ENCODE measurements at regions not wholly inside any gene's neighbourhood (a gene's known extent, or its start where the extent isn't known, plus 50 kb on each side); places are given as distances from the start of the nearest gene placed in this dataset.
"Not testable (repeated sequence)": the region's sequence is repeated elsewhere in the genome, so short reads cannot be mapped to it uniquely, and the experiment has no call there.

GRCh38 chr10:125407000-125407502, 246.7 kb upstream of the CTBP2 start:
- Mint-ChIP-seq H3K4me3 (no peak overlapping the region), H3K9me3 (peaks cover 35% of the 10 kb centered on the region), H3K27ac (no peak overlapping the region), H3K36me3 (no peaks in the 10 kb centered on the region), H3K4me1 (no peaks in the 10 kb centered on the region), H3K27me3 (ENCODE audit: low read depth) (peaks cover 35% of the 10 kb centered on the region)
- DNase-seq (ENCODE audit: low spot score in 2 of 2, unreplicated experiment in 2 of 2), result no peak
- TF ChIP-seq CTCF (IDR thresholded peaks at IDR 0.05; ENCODE audit: unreplicated experiment), result no peak

- H3K4me3 Mint-ChIP-seq; H3K27ac Mint-ChIP-seq; H3K36me3 Mint-ChIP-seq; DNase-seq (ENCODE audit: low spot score in 2 of 2, unreplicated experiment in 2 of 2); H3K4me1 Mint-ChIP-seq: not testable (repeated sequence)
- H3K9me3 Mint-ChIP-seq, result peaks cover 46% of the 10 kb centered on the region
- peaks cover 32% of the 10 kb centered on the region for H3K27me3 Mint-ChIP-seq (ENCODE audit: low read depth)
Observed at GRCh38 chr10:125404902-125405301, 244.5 kb upstream of the CTBP2 start.

- TF ChIP-seq CTCF (IDR thresholded peaks at IDR 0.05; ENCODE audit: unreplicated experiment), result no peak
- peaks cover 45% of the 10 kb centered on the region for H3K9me3 Mint-ChIP-seq
- peaks cover 9% of the 10 kb centered on the region for H3K27me3 Mint-ChIP-seq (ENCODE audit: low read depth)
- H3K4me1 Mint-ChIP-seq, result peaks cover 6% of the 10 kb centered on the region
- H3K27ac Mint-ChIP-seq, result no peak overlapping the region
- H3K36me3 Mint-ChIP-seq, result no peaks in the 10 kb centered on the region
- no peak overlapping the region for H3K4me3 Mint-ChIP-seq
- no peak for DNase-seq (ENCODE audit: low spot score in 2 of 2, unreplicated experiment in 2 of 2)
Observed at GRCh38 chr10:125401462-125401861, 241.1 kb upstream of the CTBP2 start.

GRCh38 chr10:125399289-125399688, 238.9 kb upstream of the CTBP2 start:
- H3K27me3 Mint-ChIP-seq (ENCODE audit: low read depth), result peaks cover 5% of the 10 kb centered on the region
- H3K36me3 Mint-ChIP-seq, result no peaks in the 10 kb centered on the region
- no peak overlapping the region for H3K4me3 Mint-ChIP-seq
- H3K9me3 Mint-ChIP-seq, result peaks cover 32% of the 10 kb centered on the region
- TF ChIP-seq CTCF (IDR thresholded peaks at IDR 0.05; ENCODE audit: unreplicated experiment), result no peak
- no peak for DNase-seq (ENCODE audit: low spot score in 2 of 2, unreplicated experiment in 2 of 2)
- H3K4me1 Mint-ChIP-seq, result peaks cover 6% of the 10 kb centered on the region
- no peak overlapping the region for H3K27ac Mint-ChIP-seq

GRCh38 chr10:125398270-125398669, 237.9 kb upstream of the CTBP2 start:
- peaks cover 24% of the 10 kb centered on the region for H3K9me3 Mint-ChIP-seq
- no peak overlapping the region for H3K4me3 Mint-ChIP-seq
- H3K36me3 Mint-ChIP-seq, result no peaks in the 10 kb centered on the region
- H3K4me1 Mint-ChIP-seq, result peaks cover 6% of the 10 kb centered on the region
- DNase-seq (ENCODE audit: low spot score in 2 of 2, unreplicated experiment in 2 of 2), result no peak
- H3K27ac Mint-ChIP-seq, result no peak overlapping the region
- H3K27me3 Mint-ChIP-seq (ENCODE audit: low read depth), result peaks cover 5% of the 10 kb centered on the region
- no peak for TF ChIP-seq CTCF (IDR thresholded peaks at IDR 0.05; ENCODE audit: unreplicated experiment)

GRCh38 chr10:125397608-125398007, 237.2 kb upstream of the CTBP2 start:
- Mint-ChIP-seq H3K27me3 (ENCODE audit: low read depth) (peaks cover 8% of the 10 kb centered on the region), H3K36me3 (no peaks in the 10 kb centered on the region), H3K9me3 (peaks cover 17% of the 10 kb centered on the region), H3K27ac (no peak overlapping the region), H3K4me3 (no peak overlapping the region), H3K4me1 (peaks cover 10% of the 10 kb centered on the region)
- DNase-seq (ENCODE audit: low spot score in 2 of 2, unreplicated experiment in 2 of 2), result no peak
- TF ChIP-seq CTCF (IDR thresholded peaks at IDR 0.05; ENCODE audit: unreplicated experiment), result no peak

All from mesothelial cell of epicardium (in vitro differentiated cells).